Upper lobe of right lung (tissue), 1 donor: ENCODE measurements at regions not wholly inside any gene's neighbourhood (a gene's known extent, or its start where the extent isn't known, plus 50 kb on each side); places are given as distances from the start of the nearest gene placed in this dataset.

ENCODE experiments used
- ATAC-seq: fragments of 200-7000 bp; cut with Tn5 transposase; one replicate; pipeline ENCODE4 v1.9.1; 2020; ENCODE audit warnings: mild to moderate bottlenecking, moderate library complexity
- DNase-seq: peaks from one replicate; pipeline ENCODE4 v3.0.0-alpha.2; 2020
- H3K27ac ChIP-seq: fragments of 200-600 bp; one replicate; pipeline ENCODE4 v1.8.0; 2022
- H3K27me3 ChIP-seq: fragments of 200-600 bp; one replicate; pipeline ENCODE4 v1.8.0; 2022; ENCODE audit warnings: mild to moderate bottlenecking
- H3K36me3 ChIP-seq: fragments of 200-600 bp; one replicate; pipeline ENCODE4 v1.8.0; 2022
- H3K4me1 ChIP-seq: fragments of 200-600 bp; one replicate; pipeline ENCODE4 v1.8.0; 2022
- H3K4me3 ChIP-seq: fragments of 200-600 bp; one replicate; pipeline ENCODE4 v1.8.0; 2022; ENCODE audit warnings: mild to moderate bottlenecking
- H3K9me3 ChIP-seq: fragments of 200-600 bp; one replicate; pipeline ENCODE4 v1.8.0; 2022
- CTCF ChIP-seq: fragments of 200-600 bp; IDR thresholded peaks from one replicate; pipeline ENCODE4 v1.8.0; 2022; ENCODE audit warnings: antibody characterized with exemption
- intact Hi-C: fragments of 100-400 bp; cut with DNase I; formaldehyde crosslinking; loops from one replicate; pipeline ENCODE4 v1.11.0; 2022
- donor health status: DM: no; HTN: yes; CAD: no; lungs with severe emphysema.

GRCh38 chr10:29914986-29915785, 144.2 kb downstream of the JCAD start:
- Histone ChIP-seq H3K9me3 (no peaks in the 10 kb centered on the region), H3K27me3 (no peaks in the 10 kb centered on the region), H3K27ac (no peak overlapping the region), H3K4me3 (no peak overlapping the region), H3K4me1 (no peaks in the 10 kb centered on the region), H3K36me3 (no peaks in the 10 kb centered on the region)
- ATAC-seq: no peak
- DNase-seq: no peak
- intact Hi-C loops: no loop called here
- TF ChIP-seq CTCF: no peak

GRCh38 chr10:29908962-29909361, 150.4 kb downstream of the JCAD start:
- intact Hi-C loops: no loop called here
- no peaks in the 10 kb centered on the region for H3K36me3 ChIP-seq
- H3K27ac ChIP-seq: no peak overlapping the region
- ATAC-seq (no peak), DNase-seq (no peak)
- H3K4me1 ChIP-seq: no peaks in the 10 kb centered on the region
- H3K27me3 ChIP-seq: no peaks in the 10 kb centered on the region
- no peak overlapping the region for H3K4me3 ChIP-seq
- H3K9me3 ChIP-seq: no peaks in the 10 kb centered on the region
- no peak for TF ChIP-seq CTCF

- Histone ChIP-seq H3K27ac (no peak overlapping the region), H3K9me3 (no peaks in the 10 kb centered on the region), H3K27me3 (no peaks in the 10 kb centered on the region), H3K4me3 (no peak overlapping the region), H3K4me1 (no peaks in the 10 kb centered on the region), H3K36me3 (no peaks in the 10 kb centered on the region)
- DNase-seq: no peak
- no peak for ATAC-seq
- intact Hi-C loops: no loop called here
- no peak for TF ChIP-seq CTCF
Observed at GRCh38 chr10:29900865-29901264, 158.5 kb downstream of the JCAD start.

GRCh38 chr10:29897999-29898716, 161.2 kb downstream of the JCAD start:
- intact Hi-C loops: no loop called here

GRCh38 chr10:29897430-29897829, 162.0 kb downstream of the JCAD start:
- Histone ChIP-seq H3K4me3 (no peak overlapping the region), H3K27me3 (no peaks in the 10 kb centered on the region), H3K4me1 (no peaks in the 10 kb centered on the region), H3K36me3 (no peaks in the 10 kb centered on the region), H3K27ac (no peak overlapping the region), H3K9me3 (no peaks in the 10 kb centered on the region)
- no peak for TF ChIP-seq CTCF
- DNase-seq: no peak
- ATAC-seq: no peak
- intact Hi-C loops: no loop called here

More at GRCh38 chr10:29897999-29898716, 161.2 kb downstream of the JCAD start:
- no peak overlapping the region for H3K27ac ChIP-seq
- TF ChIP-seq CTCF: no peak
- ATAC-seq (no peak), DNase-seq (no peak)
- H3K36me3 ChIP-seq: no peaks in the 10 kb centered on the region
- H3K4me3 ChIP-seq: no peak overlapping the region
- H3K4me1 ChIP-seq: no peaks in the 10 kb centered on the region
- no peaks in the 10 kb centered on the region for H3K27me3 ChIP-seq
- H3K9me3 ChIP-seq: no peaks in the 10 kb centered on the region
